Prostate gland (tissue), 2 donors: ENCODE measurements at regions not wholly inside any gene's neighbourhood (a gene's known extent, or its start where the extent isn't known, plus 50 kb on each side); places are given as distances from the start of the nearest gene placed in this dataset.

Experiments
- DNase-seq: peaks from one replicate; pipeline ENCODE4 v3.0.0-alpha.2; 2019; ENCODE audit warnings: low spot score
- H3K27ac ChIP-seq, 2 donors: fragments of 200-600 bp; sonication (generic); 2 replicates each; pipeline ENCODE4 v1.5.1; 2017 to 2019
- H3K27me3 ChIP-seq: fragments of 200-600 bp; sonication (generic); replicated peaks from 2 replicates; pipeline ENCODE4 v1.5.1; 2019; ENCODE audit not compliant: insufficient read depth
- H3K36me3 ChIP-seq, 2 donors: fragments of 200-600 bp; sonication (generic); 1 replicate in 1 of 2; 2 replicates in 1 of 2; pipeline versions ENCODE4 v1.5.1 to v1.8.1; 2017 to 2019
- H3K4me1 ChIP-seq: fragments of 200-600 bp; sonication (generic); replicated peaks from 2 replicates; pipeline ENCODE4 v1.5.1; 2019
- H3K4me3 ChIP-seq, 2 donors: fragments of 200-600 bp; sonication (generic); 2 replicates each; pipeline ENCODE4 v1.5.1; 2017 to 2019
- H3K9me3 ChIP-seq: fragments of 200-600 bp; sonication (generic); 2 replicates; pipeline ENCODE4 v1.5.1; 2017
- CTCF ChIP-seq, 4 experiments: fragments of 200-600 bp in 2 of 4; fragments of 450-650 bp in 2 of 4; sonication (generic) in 2 of 4; IDR thresholded peaks; 1 replicate in 3 of 4; 2 replicates in 1 of 4; pipeline ENCODE4 v1.5.1; 2016 to 2019; ENCODE audit warnings: antibody characterized with exemption in 4 of 4, mild to moderate bottlenecking in 2 of 4, moderate library complexity in 2 of 4
- POLR2A ChIP-seq: fragments of 450-650 bp; IDR thresholded peaks from one replicate; pipeline ENCODE4 v1.6.1; 2016; ENCODE audit warnings: antibody characterized with exemption, mild to moderate bottlenecking
- POLR2AphosphoS5 ChIP-seq: sonication (generic); formaldehyde crosslinking; IDR thresholded peaks from one replicate; pipeline ENCODE4 v1.6.1; 2017; ENCODE audit warnings: antibody characterized with exemption
- WGBS: methylation state at CpG from one replicate; pipeline ENCODE4 v1.1.5; 2018; 5-methylcytosine and 5-hydroxymethylcytosine counted together
- intact Hi-C: fragments of 100-400 bp; cut with DNase I; formaldehyde crosslinking; loops from one replicate; pipeline ENCODE4 v1.14.2; 2022

- no peak for TF ChIP-seq POLR2A
- no peak for TF ChIP-seq POLR2AphosphoS5
- no peak for TF ChIP-seq CTCF (IDR thresholded peaks at IDR 0.05)
- Histone ChIP-seq H3K4me1 (peaks cover under 1% of the 10 kb centered on the region), H3K27ac (no peak overlapping the region), H3K4me3 (no peak overlapping the region), H3K36me3 (no peaks in the 10 kb centered on the region), H3K27me3 (no peaks in the 10 kb centered on the region), H3K9me3 (no peaks in the 10 kb centered on the region)
- intact Hi-C loops = no loop called here
- no peak for DNase-seq
- 94% methylated on average over 8 of the region's 8 CpGs for WGBS
Measured at GRCh38 chr7:125661-126060, 66.7 kb upstream of the FAM20C start.

- TF ChIP-seq POLR2A (no peak), POLR2AphosphoS5 (no peak), CTCF (IDR thresholded peaks at IDR 0.05) (no peak)
- WGBS = 94% methylated on average over 3 of the region's 3 CpGs
- no peaks in the 10 kb centered on the region for H3K36me3 ChIP-seq
- no peak overlapping the region for H3K4me3 ChIP-seq
- no peak for DNase-seq
- no peaks in the 10 kb centered on the region for H3K9me3 ChIP-seq
- no peaks in the 10 kb centered on the region for H3K27me3 ChIP-seq
- no peak overlapping the region for H3K27ac ChIP-seq
- H3K4me1 ChIP-seq = no peaks in the 10 kb centered on the region
- intact Hi-C loops = no loop called here
Measured at GRCh38 chr7:126368-126767, 66.0 kb upstream of the FAM20C start.

- DNase-seq = no peak
- Histone ChIP-seq H3K4me1 (no peaks in the 10 kb centered on the region), H3K4me3 (no peak overlapping the region), H3K36me3 (no peaks in the 10 kb centered on the region), H3K27ac (no peak overlapping the region), H3K27me3 (no peaks in the 10 kb centered on the region), H3K9me3 (no peaks in the 10 kb centered on the region)
- intact Hi-C loops = no loop called here
- WGBS = 96% methylated on average over 12 of the region's 14 CpGs
- TF ChIP-seq CTCF (IDR thresholded peaks at IDR 0.05) (no peak), POLR2A (no peak), POLR2AphosphoS5 (no peak)
Measured at GRCh38 chr7:127064-127598, 65.2 kb upstream of the FAM20C start.

GRCh38 chr7:128171-129080 lies 63.9 kb upstream of the FAM20C start:
- no peak overlapping the region for H3K27ac ChIP-seq
- no peak overlapping the region for H3K4me3 ChIP-seq
- H3K36me3 ChIP-seq = no peaks in the 10 kb centered on the region
- no peaks in the 10 kb centered on the region for H3K9me3 ChIP-seq
- DNase-seq = no peak
- WGBS = 82% methylated on average over 23 of the region's 23 CpGs
- intact Hi-C loops = no loop called here
- TF ChIP-seq POLR2A (no peak), POLR2AphosphoS5 (no peak), CTCF (IDR thresholded peaks at IDR 0.05) (no peak)
- H3K4me1 ChIP-seq = no peaks in the 10 kb centered on the region
- no peaks in the 10 kb centered on the region for H3K27me3 ChIP-seq
